Activated CD4-positive, alpha-beta T cell treated with anti-CD3 and anti-CD28 coated beads, Interleukin-2, Interleukin-4, amounts not matched to agents 100 ng/mL and 50 ng/mL, durations not matched to agents 16 hours and 8 hours (primary cell): ENCODE measurements at regions not wholly inside any gene's neighbourhood (a gene's known extent, or its start where the extent isn't known, plus 50 kb on each side); places are given as distances from the start of the nearest gene placed in this dataset.

Source experiments
- DNase-seq: peaks from one replicate; pipeline ENCODE4 v3.0.0-alpha.2; 2020; ENCODE audit warnings: low spot score

DNA sequence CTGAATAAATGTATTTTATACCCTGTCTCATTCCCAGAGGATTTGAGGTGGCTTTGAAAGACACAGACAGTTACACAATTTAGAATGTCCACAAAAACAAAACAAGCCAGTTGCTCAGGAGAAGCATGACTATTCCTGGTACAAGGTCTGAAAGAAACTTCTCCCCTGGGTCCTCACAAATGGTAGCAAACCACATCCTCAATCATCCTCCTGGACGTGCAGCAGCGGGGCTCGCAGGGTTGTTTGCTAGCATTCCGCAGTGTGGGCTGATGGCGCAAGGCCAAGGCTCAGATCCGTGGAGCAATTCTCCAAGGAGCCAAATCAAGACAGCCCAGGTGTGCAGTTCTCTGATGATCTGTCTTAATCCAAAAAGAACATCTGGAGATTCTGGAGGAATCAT is 210.3 kb downstream of the ACTL7B start:
- DNase-seq, result no peak

DNA sequence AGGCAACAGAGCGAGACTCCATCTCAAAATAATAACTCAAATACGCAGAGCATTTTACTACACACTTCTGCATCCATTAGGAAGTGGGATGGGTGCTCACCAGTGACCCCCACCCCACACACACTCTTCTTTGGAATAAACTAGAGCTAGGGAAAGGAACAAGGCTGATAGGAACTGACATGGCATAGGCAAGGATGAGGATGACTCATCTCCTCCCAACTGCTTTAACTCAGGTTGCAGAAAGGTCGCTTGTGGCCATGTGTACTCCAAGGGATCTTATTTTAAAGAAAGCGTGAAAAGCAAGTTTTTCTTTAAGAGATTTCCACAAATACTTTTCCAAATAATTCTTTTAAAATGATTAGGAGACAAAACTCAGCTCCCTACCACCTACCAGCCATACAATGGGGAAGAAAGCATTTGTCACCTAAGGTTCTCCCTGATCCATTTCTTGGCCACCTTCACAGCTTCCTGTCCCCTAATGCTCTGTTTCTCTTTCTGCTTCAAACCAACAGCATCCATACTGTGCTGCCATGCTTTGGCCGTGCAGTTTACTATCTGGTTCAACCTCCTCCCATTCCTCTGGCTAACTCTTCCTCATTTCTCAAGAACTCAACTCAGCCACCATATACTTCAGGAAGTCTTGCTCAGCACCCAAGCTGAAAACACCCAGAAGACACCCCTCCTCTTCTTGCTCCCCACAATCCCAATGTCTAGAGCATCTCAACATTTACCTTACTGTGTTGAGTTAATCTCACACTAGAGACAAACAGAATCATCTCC is 211.9 kb downstream of the ACTL7B start:
- DNase-seq, result no peak

DNA sequence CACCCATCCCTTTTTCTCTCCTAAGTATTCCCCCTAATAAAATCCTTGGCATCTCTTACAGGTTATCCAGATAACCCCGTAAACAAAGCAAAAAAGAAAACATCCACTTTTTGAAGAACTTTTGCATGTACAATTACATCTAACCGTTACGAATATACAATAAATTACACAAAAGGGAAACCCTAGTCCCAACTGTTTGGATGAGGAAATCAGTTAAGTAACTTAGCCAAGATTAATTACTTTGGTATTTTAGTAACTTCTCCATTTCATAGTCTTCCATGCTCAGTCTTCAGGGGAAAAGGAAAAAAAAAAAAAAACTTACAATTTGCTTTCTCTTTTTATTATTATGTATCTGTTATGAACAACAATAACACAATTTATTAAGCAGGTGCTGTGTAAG is 212.9 kb downstream of the ACTL7B start:
- DNase-seq, result no peak

DNA sequence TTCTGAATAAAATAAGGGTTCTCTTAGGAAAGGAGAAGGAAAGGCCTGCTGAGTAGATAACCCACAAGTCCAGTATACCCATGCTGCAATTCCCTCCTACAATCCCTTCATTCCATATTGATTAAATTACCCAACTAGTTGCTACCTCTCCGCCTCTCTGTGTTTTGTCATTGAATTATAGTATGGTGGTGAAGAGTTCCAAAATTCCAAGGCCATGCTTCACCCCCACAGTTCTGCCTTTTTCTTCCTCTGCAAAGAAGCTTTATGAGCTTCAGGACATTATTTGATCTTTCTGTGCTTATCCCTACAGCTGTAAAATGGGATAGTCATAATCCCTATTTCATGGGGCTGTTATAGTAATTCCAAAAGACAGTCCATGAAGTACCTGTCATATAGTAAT is 215.6 kb downstream of the ACTL7B start:
- DNase-seq, result no peak

DNA sequence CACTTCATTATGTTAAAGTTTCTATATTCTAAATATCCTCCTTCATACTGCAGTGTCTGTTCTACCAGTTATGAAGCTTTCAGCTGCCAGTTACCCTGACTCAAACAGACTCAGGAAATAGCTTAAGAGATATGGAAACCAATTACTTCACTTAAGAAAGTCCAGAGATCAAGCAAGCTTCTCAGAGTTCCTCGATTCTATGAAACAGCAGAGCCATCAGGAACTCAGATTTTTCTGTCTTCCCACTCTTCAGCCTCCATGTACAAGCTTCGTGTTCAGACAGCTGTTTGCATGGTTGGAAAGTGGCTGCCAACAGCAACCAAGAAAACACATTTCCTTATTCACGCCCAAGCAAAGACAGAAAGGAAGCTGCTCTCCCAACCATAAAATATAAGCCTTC is 216.1 kb downstream of the ACTL7B start:
- no peak for DNase-seq

DNA sequence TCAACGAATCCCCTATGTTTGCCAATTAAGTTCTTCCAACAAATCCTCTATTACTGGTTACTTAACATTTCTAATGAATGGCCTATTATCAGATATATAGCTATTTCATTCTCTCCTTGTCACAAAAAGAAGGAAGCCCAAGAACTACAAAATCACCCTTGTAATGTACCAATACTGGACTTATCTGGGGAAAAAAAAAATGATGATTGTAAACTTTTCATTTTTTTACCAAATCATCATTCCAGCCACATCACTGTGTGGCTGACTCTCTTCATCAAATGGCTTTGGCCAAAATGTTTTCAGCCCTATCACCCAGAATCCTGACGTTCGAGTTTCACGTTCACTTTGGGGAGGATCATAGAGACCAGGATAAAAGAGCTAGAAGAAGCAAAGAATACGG is 216.7 kb downstream of the ACTL7B start:
- DNase-seq, result no peak

DNA sequence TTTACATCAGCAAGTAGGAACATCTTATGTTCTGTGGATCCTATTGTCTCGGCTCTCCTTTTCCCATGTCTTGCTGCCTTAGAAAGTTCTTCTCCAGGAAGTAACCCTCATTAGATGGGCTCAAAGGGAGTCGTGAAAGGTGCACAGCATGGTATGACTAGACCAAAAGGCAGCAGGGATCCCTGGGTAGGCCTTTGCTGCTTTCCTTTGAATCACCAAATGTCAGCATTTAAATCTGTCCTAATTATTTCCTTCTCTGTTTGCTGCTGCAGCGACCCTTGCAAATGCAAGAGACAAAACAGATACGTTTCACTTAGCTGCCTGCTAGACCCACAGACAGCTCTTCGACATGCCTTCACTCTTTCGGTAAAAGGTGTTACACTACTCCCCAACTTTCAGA is 218.4 kb downstream of the ACTL7B start:
- no peak for DNase-seq

DNA sequence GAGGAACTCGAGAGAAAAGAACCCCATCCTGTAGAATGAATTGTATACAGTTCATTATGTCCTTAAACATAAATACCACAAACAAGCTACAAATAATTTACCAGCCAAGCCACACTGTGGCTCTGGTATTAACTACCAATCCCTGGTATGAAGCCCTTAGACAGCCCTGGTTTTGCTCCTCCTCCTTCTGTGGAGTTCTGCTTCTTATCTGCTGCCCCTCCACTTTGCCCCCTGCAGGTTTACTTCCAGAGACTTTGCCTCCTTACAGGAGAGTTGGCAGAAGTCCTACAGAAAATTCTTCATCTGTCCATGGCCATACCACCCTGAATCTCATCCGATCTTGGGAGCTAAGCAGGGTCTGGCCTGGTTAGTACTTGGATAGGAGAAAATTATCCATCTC is 219.8 kb downstream of the ACTL7B start:
- no peak for DNase-seq

DNA sequence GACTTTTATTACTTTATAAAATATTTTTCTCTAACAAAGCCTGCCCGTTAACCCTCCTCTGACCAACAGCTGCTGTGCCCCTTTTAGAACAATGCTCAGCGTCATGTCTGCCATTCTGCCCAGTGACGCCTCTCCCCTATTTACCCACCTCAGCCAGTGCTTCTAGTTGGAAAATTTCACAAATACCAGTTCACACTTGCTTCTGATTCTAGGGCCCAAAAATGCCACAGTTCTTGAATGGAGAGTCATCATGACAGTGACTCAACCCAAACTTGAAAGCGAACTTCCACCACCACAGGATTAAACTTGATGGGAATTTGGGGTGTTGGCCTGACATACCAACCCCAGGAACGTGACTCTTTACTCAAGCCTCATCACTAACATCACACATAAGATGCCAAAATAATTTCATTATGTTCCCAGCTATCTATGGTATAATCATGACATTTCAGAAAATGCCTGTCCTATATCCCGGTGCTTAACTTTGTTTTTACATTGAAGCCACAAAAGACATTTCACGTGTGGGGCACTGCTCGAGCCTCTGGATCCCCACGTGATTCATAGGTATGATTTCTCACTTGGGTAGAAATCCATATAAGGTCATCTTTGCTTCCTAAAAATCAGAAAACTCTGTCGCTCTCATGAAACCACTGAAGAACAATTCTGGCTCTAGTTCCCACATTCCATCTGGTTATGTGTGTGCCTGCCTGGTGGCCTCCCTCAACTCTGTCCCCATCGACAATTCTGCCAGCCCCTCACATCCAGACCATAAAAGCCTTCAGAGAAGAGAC is 220.9 kb downstream of the ACTL7B start:
- DNase-seq, result no peak

DNA sequence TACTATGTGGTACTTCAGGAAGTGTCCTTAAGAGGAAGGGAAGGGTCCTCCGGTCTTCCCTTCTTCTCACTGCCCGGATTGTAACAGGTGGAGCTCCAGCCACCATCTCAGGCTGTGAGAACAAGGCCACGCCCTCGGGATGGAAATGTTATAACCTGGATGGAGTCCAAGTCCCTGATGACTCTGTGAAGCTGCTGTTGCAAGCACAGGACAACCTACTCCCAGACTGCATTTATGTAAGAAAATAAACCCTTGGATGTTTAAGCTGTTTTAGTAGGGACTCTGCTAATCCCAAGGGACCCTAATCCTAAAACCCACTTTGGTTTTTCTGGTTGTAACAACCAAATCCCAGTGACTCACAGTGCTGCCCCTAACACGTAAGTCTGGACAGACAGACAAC is 221.6 kb downstream of the ACTL7B start:
- no peak for DNase-seq

DNA sequence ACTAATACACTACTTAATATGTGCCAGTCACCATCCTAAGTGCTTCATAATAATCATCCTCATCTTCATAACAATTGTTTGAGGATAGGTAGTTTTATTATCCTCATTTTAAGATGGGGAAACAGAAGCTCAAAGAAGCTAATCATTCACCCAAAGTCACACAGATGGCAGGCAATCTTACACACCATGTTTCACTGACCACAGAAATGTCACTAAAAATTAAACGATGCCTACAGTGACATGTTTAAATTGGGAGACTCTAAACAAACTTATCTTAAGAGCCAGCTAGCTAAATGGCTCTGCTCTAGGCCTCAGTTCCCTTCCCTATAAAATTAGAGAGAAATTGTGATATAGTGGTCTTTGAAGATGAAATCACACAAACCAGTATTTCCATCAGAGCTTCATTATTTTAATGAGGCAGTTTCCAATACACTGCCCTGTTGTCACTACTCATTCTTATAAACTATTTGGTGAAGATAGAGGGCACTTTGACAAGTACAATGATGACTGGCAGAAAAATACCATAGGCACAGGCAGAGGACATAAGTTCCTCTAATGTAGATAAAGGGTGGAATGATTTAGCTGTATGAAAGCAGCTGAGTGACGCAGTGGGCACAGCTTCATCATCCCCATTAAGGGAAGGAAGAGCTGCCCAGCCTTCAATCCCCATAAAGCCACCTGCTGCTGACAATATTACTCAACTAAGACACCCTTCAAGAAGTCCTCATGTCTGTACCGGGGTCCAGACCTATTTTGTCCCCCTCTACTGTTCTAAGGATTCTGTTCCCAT is 224.1 kb downstream of the ACTL7B start:
- DNase-seq, result no peak

DNA sequence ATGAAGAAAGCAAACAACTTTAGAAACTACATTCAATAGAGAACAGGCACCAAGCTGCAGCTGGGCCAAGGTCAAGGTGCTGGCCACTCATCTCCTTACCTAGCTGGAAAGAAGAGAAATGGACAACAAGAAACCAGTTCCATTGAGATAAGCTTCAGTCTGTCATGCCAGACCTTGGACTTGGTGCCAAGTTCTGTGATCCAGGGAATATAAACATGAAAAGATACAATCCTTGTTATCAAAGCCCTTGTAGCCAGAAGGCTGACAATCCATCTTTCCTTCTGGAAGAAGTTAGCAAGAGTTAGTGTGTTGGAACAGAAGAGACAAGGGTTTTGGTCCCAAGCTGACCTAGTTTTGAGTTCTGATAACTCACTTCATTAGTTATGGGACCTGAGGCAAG is 227.5 kb downstream of the ACTL7B start:
- DNase-seq, result no peak

DNA sequence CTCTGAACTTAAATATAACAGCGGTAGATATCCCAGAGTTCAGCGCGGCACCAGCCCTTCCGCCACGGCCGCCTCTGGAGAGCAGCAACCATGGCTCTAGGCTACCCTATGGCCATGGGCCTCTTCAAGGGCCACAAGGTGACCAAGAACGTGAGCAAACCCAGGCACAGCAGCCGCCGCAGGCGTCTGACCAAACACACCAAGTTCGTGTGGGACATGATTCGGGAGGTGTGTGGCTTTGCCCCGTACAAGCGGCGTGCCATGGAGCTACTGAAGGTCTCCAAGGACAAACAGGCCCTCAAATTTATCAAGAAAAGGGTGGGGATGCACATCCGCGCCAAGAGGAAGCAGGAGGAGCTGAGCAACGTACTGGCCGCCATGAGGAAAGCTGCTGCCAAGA is 229.0 kb downstream of the ACTL7B start:
- no peak for DNase-seq

DNA sequence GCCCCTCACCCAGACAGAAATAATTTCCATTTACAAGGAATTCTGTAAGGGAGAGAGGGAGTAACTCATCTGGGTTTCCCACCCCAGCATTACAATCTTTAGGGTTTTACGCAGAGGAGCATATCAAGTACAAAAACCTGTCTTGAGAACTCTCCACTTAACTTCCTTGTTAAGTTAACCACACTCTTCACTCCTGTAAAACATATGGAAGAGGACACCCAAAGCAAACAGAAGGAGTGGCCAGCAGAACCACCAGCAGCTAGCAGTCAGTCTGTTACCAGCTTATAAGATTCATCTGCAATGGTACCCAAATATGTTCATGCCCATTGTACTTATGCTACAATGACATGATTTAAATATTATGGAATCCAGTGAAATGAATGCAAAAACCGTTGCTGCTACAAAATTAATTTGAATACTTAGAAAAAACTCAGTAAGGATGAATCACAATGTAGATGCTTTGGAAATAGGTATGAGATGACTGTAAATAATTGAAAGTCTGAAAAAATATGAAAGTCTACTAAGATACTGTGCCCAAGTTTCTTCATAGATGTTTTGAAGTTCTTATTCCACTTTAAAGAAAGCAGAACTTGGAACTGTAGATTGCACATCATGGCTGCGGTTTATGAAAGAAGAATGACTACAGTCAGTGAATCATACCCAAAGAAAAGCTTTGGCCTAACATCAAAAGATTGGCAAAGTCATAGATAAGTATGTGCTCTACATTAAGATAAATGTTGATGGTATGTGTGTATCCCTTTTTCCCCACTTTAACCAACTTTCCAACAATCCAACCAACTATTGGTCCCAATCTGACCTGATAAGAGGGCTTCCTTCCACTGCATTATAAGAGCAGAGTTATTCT is 233.6 kb downstream of the ACTL7B start:
- no peak for DNase-seq

DNA sequence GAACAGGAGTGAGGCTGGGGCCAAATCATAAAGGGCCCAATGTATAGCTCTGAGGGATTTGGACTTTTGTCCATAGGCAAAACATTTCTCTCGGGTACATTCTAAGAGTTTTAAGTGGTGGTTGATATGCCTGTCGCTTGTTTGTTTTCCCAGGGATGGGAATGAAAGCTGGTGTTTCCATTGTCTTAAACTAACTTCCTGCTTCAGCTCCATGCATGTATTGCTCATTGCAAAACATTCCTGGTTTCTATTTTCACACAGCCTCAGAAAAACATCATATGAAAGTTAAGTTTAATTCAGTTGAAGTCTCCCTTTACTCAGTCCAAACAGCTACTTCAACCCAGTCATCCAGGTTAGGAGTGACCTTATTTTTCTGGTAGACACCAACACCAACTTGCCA is 235.0 kb downstream of the ACTL7B start:
- no peak for DNase-seq

DNA sequence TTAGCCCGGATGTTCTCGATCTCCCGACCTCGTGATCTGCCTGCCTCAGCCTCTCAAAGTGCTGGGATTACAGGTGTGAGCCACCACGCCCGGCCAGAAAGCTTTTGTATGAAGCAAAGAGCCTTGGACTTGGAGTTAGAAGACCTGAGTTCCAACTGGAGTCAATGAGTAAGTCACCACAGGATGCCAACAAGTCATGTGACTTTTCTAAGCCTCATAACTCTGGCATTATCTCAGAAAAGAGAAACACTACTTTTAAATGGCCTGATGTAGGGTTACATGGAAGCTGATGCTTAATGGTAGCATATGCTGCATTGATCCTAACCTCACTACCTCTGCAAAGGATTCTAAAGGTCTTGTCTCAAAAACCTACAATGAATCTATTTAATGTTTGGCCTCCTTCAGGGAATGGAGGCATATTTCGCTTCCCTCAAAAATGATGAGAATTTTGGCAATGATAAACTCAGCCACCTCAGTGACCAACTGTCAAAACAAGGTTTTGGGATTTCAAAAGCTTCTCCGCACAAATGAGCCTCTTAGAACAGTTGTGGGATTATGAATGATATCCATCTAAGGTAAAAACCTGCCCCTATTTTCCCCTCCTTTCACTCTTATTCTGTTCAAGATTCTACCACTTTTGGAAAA is 236.8 kb downstream of the ACTL7B start:
- no peak for DNase-seq

DNA sequence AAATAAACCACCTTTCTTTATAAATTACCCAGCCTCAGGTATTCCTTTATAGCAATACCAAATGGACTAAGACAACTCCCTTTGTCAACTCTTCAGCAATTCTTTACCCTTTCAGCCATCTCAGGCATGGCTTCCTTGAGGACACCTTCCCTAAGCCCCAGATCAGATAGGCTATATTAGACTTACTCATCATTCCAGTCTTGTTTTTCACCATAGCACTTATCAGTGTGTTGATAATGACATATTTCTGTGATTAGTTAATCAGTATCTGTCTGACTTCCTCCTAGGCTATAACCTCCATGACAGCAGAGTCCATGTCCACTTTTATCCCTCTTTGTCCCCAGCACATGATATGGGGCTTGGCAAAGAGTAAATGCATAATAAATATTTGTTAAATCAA is 238.1 kb downstream of the ACTL7B start:
- no peak for DNase-seq

DNA sequence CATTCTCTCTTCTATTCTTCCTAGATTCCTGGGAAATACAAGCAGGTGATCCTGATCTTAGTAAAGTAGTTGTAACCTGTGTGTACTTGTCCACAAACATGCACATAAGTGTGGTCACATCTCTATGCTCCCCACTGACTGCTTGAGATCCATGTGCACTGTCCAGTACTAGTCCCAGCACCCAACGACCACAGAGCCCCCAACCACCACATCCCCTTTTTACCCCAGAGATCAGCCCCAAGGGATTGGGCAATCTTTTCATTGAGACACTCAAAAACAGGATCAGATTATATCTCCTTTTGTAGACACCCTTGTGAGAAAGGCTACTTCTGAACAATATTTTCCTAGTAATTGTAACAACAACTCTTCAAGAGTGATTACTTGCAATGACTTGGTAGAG is 240.6 kb downstream of the ACTL7B start:
- no peak for DNase-seq

DNA sequence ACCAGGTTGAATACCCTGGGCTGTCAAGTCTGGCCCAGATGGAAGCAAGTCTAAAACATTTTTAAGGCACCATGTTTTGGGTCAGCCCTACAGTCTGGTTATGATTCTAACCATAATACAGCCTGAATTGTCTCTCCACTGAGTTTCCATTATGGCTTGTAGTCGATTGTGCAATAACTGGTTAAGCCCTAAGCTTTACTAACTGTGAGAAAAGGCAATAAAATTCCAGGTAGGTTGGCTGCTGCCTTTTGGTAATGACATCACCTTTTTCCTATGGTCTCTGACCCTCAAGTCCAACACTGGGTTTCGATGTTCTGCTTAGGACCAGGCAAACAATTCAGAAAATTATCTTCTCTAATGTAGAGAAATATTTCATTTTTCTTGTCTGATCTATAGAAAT is 243.3 kb downstream of the ACTL7B start:
- no peak for DNase-seq

DNA sequence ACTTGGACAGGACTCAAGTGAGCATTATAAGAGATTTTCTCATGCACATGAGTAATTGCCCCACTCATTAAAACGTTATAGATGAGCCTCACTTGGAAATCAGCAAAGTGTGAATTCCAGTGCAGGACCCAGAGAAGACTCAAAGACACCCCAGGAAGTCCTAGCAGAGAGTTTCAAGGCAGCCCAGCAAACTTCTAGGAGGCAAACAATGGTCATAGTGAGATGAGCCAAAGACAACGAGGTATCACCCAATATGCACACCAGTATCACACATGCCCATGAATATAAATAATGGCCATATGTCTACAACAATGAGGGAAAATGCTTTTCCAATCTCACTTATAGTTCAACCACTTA is 245.9 kb downstream of the ACTL7B start:
- DNase-seq, result no peak

DNA sequence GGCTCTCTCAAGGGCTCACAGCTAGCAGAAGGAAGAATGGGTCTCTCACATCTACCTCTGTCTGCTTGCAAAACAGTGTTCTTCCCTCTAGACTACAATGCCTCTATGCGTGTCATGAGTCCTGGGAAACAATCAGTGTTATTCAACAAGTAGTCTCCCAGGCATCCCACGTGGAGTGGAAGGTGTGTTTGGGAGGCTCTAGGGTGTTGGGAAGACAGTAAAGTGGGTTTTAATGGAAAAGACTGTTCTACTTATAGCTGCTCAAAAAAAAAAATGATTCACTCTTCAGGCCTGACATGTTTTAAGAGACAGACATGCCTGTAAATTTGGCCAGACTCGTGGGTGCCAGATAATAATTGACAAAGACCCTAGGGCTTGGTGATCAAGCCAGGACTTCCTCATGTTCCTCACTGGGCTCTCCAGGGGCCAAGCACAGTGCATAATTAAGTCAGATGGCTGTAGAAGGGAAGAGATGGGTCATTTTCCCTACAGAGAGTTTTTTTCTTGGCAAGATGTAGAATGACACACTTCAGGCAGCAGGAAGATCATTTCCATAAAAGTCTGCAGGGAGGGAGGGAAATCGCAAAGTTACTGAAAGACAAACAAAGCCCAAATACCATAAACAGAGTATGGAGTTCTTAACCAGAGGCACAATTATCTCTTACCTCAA is 246.4 kb downstream of the ACTL7B start:
- no peak for DNase-seq
